Fibroblast of gingiva (primary cell): ENCODE measurements at regions not wholly inside any gene's neighbourhood (a gene's known extent, or its start where the extent isn't known, plus 50 kb on each side); places are given as distances from the start of the nearest gene placed in this dataset.

Experiments used
- DNase-seq: peaks from one replicate; pipeline ENCODE4 v3.0.0-alpha.2; 2011; ENCODE audit warnings: low read depth

DNA sequence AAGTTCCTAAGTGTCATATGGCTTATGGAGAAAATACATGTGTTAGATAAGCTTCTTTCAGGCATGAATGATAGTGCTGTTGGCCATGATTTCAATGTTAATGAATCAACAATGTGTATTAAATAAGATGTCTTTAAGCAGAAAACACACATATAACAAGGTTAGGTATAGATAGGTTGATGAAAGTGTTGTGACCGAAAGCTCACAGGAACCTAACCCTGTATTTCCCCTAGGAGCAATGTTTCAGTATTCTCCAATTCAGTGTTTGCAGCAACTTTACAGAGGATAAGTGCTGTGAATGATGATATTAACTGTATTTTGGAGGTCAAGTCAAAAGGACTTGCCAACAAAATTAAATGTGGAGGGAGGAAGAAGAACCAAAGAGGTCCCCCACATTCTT lies 82.8 kb upstream of the PRDM11 start:
- DNase-seq = no peak

DNA sequence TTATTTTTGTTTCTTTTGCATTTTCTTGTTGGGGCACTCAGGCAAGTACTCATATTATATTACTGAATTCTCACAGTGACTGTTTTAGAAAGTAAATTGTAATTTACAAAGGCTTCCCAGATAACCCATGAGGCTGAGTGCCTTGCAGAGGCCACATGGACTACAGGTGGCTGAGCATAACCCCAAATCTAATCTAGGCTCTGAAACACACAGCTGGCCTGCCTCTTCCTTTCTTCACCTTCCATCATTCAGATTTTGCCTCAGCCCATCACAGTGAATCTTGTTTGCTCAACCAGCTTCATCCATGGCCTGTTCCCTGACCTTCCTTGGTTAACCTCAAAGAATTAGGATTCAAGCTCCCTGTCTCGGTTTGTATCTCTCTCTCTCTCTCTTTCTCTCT lies 78.5 kb upstream of the PRDM11 start:
- no peak for DNase-seq

DNA sequence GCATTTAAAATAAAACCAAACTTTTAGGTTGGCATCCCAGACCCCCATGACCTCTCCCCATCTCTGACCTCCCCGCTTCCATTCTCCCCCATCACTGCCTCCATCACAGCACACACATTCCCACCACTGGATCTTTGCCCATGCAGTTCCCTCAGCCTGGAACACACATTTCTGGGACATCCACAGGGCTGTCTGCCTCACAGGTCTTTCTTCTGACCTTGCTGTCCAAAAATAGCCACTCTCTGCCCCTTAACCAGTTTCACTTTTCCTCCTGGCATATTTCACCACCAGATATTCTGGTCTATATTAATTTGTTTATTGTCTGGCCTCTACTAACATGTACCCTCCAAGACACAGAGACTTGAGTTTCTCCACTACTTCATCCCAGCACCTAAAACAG lies 75.2 kb upstream of the PRDM11 start:
- DNase-seq = no peak

DNA sequence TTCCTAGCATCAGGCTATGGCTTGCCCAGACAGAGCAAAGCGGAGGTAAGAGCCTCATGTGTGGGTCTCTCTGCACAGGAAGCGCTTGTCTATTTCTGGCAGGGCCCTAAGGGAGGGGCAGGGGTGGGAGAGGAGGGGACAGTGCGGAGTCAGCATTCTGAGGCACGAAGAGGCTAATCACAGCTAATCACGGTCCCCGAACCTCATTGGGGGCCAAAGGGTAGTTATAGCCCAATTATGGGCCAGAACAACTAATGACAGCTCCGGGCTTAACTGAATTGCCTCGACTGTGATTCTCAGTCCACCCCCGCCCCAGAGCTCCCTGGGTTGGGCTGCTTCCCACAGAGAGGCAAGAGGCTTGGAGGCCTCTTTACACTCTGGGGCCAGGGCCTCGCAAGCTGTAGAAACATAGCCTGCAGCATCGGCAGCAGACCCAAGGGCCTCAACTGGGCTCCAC lies 72.7 kb upstream of the PRDM11 start:
- no peak for DNase-seq

DNA sequence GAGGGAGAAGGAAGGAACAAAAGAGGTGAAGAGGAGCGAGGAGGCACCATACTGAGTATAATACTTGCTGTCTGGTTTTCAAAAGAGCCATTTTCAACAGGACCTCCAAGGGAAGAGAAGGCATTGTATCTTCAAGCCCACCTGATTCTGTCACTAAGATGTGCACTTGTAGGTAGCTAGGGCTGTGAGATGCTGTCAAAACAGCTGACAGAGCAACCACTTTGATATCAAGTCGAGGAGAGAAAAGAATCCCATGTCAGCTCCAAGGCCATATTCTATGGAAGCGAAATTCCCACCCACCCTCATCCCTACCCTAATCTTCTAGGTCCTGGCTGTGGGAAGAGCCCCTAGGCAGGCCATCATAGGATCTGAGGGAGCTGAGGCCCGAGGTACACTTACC lies 70.9 kb upstream of the PRDM11 start:
- no peak for DNase-seq

DNA sequence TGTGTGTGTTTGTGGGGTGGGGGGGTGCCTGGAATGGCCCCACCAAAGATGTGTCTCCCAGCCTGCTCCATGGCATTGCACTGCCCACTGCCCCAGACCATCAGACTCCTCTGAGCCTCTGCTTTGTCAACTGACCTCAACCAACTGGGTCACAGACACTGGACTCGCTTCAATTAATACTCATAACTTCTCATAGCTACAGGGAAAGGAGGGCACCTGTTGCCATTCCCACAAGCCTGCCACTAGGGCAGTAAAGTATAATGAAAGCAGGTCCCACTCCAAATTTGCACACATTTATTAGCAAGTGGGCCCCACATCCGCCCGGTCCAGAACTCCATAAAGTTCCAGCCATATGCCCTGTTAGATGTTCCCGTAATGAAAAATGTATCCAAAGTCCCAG lies 70.5 kb upstream of the PRDM11 start:
- DNase-seq = no peak

DNA sequence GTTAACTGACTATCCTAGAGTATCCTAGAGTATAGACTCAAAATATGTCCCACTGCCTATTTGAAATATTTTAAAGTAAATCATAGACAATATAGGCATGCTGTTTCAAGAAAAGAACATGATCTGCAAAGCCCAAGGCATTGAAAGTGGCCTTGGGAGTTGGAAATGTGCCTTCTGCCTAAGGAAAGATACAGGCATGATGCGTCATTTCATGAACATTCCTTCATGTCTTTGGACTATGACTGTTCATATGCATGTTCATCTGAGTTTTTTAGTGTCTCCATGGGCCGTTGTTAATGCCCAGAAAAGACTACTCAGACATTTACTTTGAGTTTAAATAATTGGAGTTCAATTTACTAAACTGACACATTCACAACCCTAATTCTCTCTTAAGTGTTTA lies 69.7 kb upstream of the PRDM11 start:
- DNase-seq = no peak

DNA sequence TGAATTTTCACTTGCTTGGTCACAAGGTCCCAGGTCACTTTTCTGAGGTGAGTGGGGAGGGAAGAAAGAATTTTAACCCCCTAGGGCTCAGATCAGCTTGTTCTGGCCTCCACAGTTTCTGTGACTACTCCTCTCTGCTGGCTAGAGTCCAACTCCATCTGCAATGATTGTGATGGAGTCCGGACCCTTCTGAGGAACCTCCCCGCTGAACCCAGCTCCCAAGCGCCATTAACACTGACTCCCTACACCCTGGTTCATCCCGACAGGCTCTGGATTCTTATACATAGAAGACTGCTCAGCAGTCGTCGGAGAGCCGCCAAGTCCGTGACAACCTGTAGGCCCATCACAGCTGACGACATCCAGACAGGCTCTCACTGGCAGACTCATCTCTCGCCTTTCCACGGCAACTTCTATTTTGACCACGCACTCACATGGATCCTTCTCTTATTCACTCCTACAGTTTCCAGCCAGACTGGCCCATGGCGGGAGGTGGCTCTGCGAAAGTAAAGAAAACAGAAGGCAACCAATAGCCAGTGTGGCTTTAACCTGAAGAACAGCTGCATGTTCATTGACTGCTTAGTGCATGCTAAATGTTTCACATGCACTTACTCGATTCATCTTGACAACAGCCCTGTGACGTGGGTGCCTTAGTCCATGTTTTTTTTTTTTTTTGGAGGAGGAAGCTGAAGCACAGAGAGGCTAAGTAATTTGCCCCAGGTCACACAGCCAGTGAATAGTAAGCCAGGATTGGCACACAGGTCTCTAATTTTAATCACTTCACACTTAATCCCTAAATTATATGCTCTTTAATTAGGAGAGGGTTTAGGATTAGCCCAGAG lies 68.0 kb upstream of the PRDM11 start:
- no peak for DNase-seq

DNA sequence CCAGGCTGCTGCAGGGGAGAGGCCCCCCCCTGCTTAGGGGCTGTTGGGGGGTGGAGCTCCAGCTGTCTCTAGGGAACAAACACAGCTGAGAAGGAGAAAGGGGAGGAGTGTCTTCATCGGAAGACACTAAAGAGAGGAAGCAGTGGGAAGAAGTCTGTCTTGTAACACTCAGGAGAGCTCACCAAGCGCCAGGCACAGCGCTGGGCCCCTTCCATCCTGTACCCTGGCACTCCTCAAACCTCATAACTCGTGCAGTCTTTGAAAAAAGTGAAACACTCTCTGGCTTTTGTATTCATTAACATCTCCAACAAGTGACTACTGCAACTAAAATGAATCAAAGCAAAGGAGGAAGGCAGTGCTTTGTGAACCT lies 67.4 kb upstream of the PRDM11 start:
- no peak for DNase-seq

DNA sequence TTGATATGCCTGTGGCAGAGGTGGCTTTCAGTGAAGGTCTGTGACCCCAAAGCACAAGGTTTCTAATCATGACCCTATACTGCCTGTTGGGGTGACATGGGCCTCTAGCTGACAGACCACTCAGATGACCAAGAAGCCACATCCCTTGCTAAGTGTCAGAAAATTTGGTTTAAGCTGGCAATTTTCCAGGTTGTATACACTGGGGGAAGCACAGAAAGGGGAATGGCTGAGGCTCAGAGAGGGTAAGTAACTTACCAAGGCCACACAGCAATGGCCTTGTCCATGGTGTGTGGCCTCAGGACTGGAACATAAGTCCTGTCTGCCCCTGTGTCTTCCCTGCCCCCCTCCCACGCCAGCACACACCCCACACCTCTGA lies 66.9 kb upstream of the PRDM11 start:
- DNase-seq = no peak

DNA sequence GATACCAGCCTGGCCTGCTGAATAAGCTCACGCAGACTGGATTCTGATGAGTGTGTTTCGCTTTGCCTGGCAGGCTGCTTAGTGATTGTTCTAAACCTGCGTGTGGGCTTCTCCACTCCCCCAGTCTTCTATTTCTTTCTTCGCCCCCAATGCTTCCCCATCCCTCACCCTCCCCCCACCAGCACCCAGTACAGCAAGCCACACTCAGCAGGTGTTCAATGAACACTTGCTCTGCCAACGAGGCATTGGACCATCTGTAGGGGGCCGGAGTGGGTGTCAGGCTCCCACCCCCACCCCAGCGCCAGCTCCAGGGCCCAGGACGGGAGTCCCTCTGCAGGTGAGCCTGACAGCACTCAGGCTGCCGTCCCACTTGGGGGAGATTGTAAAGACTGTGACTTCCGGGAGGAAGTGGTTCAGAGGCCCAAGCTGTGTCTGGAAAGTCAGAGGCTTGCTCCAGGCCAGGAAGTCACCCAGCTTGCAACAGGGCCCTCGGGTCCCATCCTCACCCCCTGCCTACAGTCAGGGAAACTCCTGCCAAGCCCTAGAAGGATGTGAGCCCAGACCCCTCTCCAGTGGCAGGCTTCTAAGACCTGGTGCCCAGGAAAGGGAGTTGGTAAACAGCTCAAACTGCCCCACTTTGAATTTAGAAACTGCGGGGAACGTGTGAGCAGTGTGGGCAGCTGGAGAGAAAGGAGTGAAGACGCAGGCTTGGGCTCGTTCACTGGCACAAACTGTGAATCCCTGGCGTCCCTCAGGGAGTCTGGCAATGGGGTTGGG lies 66.3 kb upstream of the PRDM11 start:
- no peak for DNase-seq

DNA sequence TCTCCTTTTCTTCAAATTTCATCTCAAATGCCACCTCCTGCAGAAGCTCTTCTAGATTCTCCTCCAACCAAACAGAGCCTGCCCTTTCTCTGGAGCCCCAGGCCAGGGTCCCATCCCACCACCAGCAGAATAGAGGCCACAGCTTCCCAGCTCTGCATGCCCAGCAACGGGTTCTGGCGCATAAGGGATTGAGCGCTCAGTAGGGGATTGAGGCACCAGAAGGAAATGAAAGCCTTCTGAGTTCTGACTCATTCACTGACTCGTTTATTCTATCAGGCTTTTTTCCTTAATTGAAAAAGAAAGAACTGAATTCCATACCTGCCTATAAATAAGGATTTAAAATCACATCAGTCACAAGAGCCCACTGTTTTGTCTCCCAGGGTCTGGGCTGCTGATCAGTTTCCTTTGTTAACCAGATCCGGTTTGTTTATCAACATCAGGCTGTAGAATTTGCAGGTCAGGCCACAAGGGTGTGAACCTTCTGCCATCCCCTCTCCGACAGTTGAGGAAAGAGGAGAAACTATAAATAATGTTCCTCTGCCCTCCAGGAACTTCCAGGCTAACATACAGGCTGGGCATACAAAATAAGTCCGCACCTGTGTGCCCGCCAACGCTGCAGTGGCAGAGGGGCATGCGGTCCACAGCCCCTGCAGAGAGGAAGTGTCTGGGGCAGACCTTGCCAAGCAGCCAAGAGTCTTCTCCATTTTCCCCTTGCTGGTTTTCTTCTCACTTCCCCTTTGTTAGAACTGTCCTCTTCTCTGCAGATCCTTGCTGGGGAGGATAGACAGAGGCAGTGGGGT lies 63.5 kb upstream of the PRDM11 start:
- DNase-seq = no peak

DNA sequence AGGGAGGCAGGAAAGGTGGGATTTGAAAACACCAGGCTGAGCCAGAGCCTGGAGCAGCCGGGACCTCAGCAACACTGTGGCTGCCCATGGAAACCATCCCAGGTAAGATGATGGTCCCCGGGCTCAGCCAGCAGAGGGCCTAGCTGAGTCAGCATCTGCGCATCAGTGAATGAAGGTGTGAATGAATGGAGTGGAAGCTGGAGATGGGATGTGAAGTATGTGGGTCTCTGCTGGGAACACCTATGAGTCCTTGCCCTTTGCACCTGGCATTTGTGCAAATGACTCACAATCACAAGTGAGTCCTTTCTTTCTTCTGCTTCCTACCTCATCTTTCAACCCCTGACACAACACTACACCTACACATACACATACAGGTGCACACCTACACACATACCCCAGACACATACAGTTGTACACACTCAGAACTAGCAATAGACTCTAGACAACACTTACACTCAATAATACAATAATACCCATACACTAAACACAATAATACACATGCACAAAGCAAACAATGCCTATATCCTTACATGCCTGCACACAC lies 62.8 kb upstream of the PRDM11 start:
- DNase-seq = no peak

DNA sequence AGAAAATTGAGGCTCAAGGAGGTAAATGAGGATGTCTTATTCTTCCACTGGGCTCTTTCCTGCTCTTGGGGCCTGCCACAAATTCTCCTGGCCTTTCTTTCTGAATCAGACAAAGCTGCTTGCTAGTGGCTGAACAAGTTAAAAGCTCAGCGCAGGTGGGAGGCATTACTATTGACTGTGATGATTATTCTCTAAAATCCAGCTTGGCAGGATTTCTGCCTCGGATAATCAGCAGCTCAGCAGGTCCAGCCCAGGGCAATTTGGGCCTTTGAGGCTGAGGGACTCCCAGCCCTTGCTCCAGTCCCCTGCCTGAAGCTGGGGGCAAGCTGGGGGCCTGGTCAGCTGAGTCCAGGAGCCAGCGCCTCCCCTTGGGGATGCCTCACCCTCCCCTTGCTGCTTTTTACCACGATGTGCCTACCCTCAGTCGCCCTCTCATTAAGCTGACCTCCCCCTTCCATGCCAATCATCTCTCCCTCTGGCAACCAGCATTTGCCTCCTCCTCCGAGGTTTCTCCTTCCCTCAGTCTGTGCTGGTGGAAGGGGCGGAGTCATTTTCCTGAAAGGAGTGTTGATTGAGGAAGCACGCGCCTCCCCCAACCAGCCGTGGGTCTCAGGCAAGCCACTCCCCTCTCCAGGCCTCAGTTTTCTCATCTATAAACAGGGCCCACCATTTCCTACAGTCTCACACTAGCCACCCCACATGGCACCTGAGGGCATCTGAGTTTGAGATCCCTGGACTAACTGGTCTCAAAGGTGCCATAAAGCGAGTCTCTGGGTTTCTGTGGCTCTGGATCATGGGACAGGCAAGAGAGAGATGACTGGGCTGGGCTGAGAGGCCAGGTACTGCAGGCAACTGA lies 60.6 kb upstream of the PRDM11 start:
- DNase-seq = no peak

DNA sequence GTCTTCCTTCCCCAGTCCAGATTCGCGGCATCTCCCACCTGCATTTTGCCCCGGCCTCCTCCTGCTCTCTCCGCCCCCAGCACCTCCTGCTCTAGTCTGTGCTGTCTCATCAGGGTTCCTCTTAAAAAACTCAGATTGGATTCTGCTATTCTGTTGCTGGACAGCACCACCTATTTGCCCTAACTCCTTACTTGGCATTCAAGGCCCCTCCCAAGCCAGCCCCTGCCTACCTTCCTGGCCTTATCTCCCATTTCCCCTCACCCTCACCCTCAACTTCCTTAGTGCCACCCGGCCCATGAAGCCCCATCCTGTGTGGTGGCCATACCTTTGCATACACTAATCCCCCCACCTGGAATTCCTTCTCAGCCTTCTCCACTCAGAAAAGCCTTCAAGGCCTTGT lies 59.9 kb upstream of the PRDM11 start:
- no peak for DNase-seq

DNA sequence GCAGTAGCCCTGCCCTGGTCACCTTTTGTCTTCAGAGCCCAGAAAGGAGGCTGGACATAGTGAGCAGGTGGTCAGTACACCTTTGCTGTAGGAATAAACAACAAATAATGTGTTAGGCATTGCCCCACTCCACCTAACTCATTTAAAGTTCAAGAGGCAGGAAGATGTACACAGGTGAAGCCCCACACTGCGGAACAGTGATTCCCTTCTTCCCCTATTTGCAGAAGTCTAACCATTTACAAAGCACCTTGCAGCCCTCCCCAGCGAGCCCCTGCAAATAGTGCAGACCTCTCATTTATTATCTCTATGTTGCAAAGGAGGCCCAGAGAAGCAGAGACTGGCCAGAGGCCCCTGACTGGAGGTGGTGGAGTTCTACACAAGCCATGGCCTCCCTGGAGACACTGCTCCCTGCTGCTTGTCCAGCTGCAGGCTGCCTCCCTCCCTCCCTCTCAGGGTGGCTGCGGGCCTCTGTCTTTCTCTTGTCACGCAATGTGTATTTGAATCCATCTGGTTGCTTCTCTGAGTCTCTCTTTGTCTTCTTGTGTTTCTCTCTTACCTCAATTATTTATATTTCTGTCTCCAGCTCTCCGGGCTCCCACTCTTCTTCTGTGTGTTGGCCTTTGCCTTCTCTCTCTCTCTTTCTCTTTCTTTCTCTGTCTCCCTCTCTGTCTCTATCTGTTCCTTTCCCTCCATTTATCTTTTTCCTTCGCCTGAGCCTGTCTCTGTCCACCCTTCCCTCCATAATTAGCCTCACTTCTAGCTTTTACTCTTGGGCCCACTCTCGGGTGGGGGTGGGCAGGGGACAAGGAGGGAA lies 59.1 kb upstream of the PRDM11 start:
- DNase-seq = peak; percentile 67

DNA sequence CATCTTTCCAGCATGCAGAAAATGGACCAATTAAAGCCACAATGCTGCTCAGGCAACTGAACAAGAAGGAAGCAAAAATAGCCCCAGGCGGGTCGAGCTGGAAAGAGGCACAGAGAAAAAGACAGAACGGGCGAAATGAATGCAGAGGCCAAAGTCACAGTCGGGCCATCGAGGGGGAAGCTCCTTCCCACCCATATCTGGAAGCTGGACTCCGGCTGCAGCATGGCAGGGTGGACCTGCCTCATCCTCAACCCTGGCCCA lies 58.6 kb upstream of the PRDM11 start:
- no peak for DNase-seq

DNA sequence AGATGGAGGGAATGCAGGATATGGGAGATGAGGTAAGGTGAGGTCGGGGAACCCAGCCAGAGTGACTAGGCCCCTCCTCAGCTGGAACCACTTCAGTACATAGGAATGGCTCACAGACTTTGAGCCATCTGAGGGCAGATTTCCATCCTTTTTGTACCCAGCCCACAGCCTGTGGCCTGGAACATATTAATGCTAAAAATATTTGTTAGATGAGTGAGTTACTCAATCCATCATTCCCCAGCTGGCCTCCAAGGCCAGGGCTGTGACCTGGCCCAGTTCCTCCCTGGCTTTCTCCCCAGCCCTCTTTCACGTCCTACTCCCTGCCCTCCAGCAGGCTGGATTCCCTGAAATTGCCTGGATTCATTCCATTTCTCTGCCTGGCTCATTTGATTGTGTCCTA lies 57.2 kb upstream of the PRDM11 start:
- peak; percentile 98 for DNase-seq

DNA sequence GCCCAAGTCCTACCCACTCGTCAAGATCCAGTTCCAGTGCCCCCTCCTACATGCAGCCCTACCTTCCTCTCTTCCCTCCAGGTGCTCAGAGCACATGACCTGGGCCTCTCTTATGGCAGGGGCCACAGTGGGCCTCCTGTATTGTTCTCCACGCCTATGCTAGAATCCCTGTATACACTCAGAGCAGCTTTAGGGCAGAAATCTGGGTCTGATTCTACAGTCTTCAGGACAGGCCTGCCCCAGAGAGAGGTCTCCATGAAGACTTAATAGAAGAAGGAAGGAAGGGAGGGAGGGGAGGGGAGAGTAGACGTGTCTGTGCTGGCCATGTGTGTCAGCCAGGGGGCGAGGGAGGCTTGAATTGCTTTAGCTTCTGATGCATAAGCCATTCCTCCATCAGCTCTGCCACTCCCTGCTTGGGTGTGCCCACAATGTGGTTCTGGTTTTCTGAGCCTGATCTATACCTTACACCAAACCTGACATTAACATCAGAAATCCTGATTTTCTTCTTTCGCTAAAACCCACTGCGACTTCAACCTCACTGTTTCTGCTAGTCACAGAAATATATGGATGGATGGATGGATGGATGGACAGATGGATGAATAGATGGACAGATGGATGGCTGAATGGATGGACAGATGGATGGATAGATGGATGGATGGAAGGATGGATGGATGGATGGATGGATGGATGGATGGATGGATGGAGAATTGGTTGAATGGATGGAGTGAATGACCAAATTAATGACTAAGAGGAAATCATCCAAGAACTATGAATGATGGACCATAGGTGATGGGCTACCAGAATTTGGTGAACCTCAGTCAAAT lies 56.6 kb upstream of the PRDM11 start:
- DNase-seq = peak; percentile 37

DNA sequence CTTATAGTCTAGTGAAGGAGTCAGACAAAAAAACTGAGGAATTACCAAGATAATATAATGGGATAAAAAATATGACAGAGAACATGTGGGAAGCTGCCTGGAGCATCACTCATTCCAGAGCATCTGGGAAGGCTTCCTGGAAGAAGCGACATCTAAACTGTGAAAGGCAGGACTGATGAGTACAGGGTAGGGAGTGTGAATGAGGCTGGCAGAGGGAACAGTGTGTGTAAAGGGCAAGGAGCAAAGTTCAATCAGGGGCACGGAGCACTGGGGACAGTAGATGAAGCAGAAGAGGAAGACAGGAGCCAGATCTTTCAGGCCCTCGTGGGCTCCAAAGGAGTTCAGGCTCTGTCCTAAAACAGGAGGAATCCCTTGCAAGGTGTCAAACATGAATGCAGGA lies 55.8 kb upstream of the PRDM11 start:
- DNase-seq = no peak
